Ovary (tissue), 7 donors: ENCODE measurements at regions not wholly inside any gene's neighbourhood (a gene's known extent, or its start where the extent isn't known, plus 50 kb on each side); places are given as distances from the start of the nearest gene placed in this dataset.
A peak's percentile ranks its signal among the peaks of the same experiment; 100 is the strongest.

Experiments
- DNase-seq, 5 donors: peaks; one replicate each; pipeline ENCODE4 v3.0.0-alpha.2; 2019 to 2020
- H3K27ac ChIP-seq, 2 donors: fragments of 200-600 bp; one replicate each; pipeline versions ENCODE4 v1.5.1 to v1.8.0; 2019 to 2022
- H3K27me3 ChIP-seq: fragments of 200-600 bp; one replicate; pipeline ENCODE4 v1.8.0; 2022
- H3K36me3 ChIP-seq: fragments of 200-600 bp; sonication (generic); one replicate; pipeline ENCODE4 v1.5.1; 2019
- H3K4me1 ChIP-seq: one replicate; pipeline ENCODE4 v1.8.1; 2013; ENCODE audit warnings: mild to moderate bottlenecking, moderate library complexity; ENCODE audit not compliant: insufficient read depth
- H3K4me3 ChIP-seq: fragments of 200-600 bp; sonication (generic); one replicate; pipeline ENCODE4 v1.5.1; 2017
- H3K9me3 ChIP-seq, 2 donors: fragments of 200-600 bp in 1 of 2; sonication (generic) in 1 of 2; one replicate each; pipeline versions ENCODE4 v1.5.1 to v1.8.1; 2013 to 2019; ENCODE audit warnings: mild to moderate bottlenecking in 1 of 2, moderate library complexity in 1 of 2
- CTCF ChIP-seq, 3 donors: fragments of 450-650 bp in 2 of 3; fragments of 200-600 bp in 1 of 3; IDR thresholded peaks; one replicate each; pipeline versions ENCODE4 v1.5.1 to v1.8.0; 2016 to 2022; ENCODE audit warnings: antibody characterized with exemption in 3 of 3, mild to moderate bottlenecking in 1 of 3
- EP300 ChIP-seq: sonication (generic); formaldehyde crosslinking; IDR thresholded peaks from one replicate; pipeline ENCODE4 v1.6.1; 2017; ENCODE audit warnings: antibody characterized with exemption
- POLR2A ChIP-seq: fragments of 450-650 bp; IDR thresholded peaks from one replicate; pipeline ENCODE4 v1.6.1; 2017; ENCODE audit warnings: antibody characterized with exemption, mild to moderate bottlenecking, moderate library complexity
- WGBS, 3 donors: extraction: QIAGEN DNeasy Blood & Tissue Kit in 1 of 3; methylation state at CpG; one replicate each; pipeline versions ENCODE4 v1.1.5 to v1.1.7; 2013 to 2017; 5-methylcytosine and 5-hydroxymethylcytosine counted together
- intact Hi-C, 4 donors: fragments of 100-400 bp; cut with DNase I; formaldehyde crosslinking; loops; one replicate each; pipeline versions ENCODE4 v1.11.0 to v1.15.1; 2022 to 2023
- donor health status: DM: no; HTN: no; CAD: no; lungs with moderate emphysema.
- donor health status: DM: no; HTN: no; CAD: no.
- donor health status: Bipolar disorder and iron deficiency.
- donor health status: DM: no; HTN: no; CAD: no.
- donor health status: DM: yes; HTN: yes; CAD: no.

GRCh38 chr19:34578173-34578572 lies 96.6 kb downstream of the WTIP start:
- no peaks in the 10 kb centered on the region for H3K4me1 ChIP-seq
- no peak for TF ChIP-seq POLR2A
- no peak for TF ChIP-seq CTCF (IDR thresholded peaks at IDR 0.05)
- intact Hi-C loops, result loop anchor here in 1 of 4 donors (5.0 kb wide), 1 partner anchor 1614 kb away; no protein-coding TSS in a partner anchor
- H3K9me3 ChIP-seq, result no peaks in the 10 kb centered on the region
- WGBS, 3 donors, result 62 to 72% (median 64%) methylated on average over 4 of the region's 4 CpGs
- no peaks in the 10 kb centered on the region for H3K36me3 ChIP-seq
- no peak for DNase-seq
- H3K4me3 ChIP-seq, result no peak overlapping the region
- H3K27ac ChIP-seq, result no peak overlapping the region
- H3K27me3 ChIP-seq, result no peaks in the 10 kb centered on the region

GRCh38 chr19:34577531-34578101 lies 96.1 kb downstream of the WTIP start:
- no peak for TF ChIP-seq CTCF (IDR thresholded peaks at IDR 0.05)
- TF ChIP-seq EP300, result no peak
- TF ChIP-seq POLR2A, result no peak
- no peak overlapping the region for H3K4me3 ChIP-seq
- no peak overlapping the region for H3K27ac ChIP-seq
- peak in 1 of 5 donors; percentile 4 for DNase-seq
- no peaks in the 10 kb centered on the region for H3K4me1 ChIP-seq
- no peaks in the 10 kb centered on the region for H3K36me3 ChIP-seq
- intact Hi-C loops, result loop anchor here in 1 of 4 donors (5.0 kb wide), 1 partner anchor 1615 kb away; no protein-coding TSS in a partner anchor
- H3K27me3 ChIP-seq, result no peaks in the 10 kb centered on the region
- no peaks in the 10 kb centered on the region for H3K9me3 ChIP-seq
- 5 to 9% (median 8%) methylated on average over 41 to 45 of the region's 45 CpGs for WGBS, 3 donors

- Histone ChIP-seq H3K9me3 (no peaks in the 10 kb centered on the region), H3K36me3 (no peaks in the 10 kb centered on the region), H3K4me1 (no peaks in the 10 kb centered on the region), H3K27me3 (no peaks in the 10 kb centered on the region), H3K4me3 (no peak overlapping the region), H3K27ac (no peak overlapping the region)
- 53 to 71% (median 61%) methylated on average over 16 of the region's 16 CpGs for WGBS, 3 donors
- intact Hi-C loops, result loop anchor here in 1 of 4 donors (5.0 kb wide), 1 partner anchor 1615 kb away; no protein-coding TSS in a partner anchor
- DNase-seq, result no peak
- no peak for TF ChIP-seq EP300
- TF ChIP-seq CTCF (IDR thresholded peaks at IDR 0.05), result no peak
- no peak for TF ChIP-seq POLR2A
Observed at GRCh38 chr19:34577056-34577455, 95.5 kb downstream of the WTIP start.

- WGBS, 3 donors, result 88 to 93% (median 91%) methylated on average over 5 of the region's 5 CpGs
- Histone ChIP-seq H3K27ac (no peak overlapping the region), H3K36me3 (no peaks in the 10 kb centered on the region), H3K27me3 (no peaks in the 10 kb centered on the region), H3K4me3 (no peak overlapping the region), H3K4me1 (no peaks in the 10 kb centered on the region), H3K9me3 (no peaks in the 10 kb centered on the region)
- intact Hi-C loops, result loop anchor here in 1 of 4 donors (5.0 kb wide), 1 partner anchor 1616 kb away; no protein-coding TSS in a partner anchor
- no peak for TF ChIP-seq EP300
- no peak for TF ChIP-seq POLR2A
- TF ChIP-seq CTCF (IDR thresholded peaks at IDR 0.05), result no peak
- no peak for DNase-seq
Observed at GRCh38 chr19:34576292-34576691, 94.7 kb downstream of the WTIP start.
